Fibroblast of lung (primary cell): ENCODE measurements at regions not wholly inside any gene's neighbourhood (a gene's known extent, or its start where the extent isn't known, plus 50 kb on each side); places are given as distances from the start of the nearest gene placed in this dataset.

Source experiments
- CTCF ChIP-seq, 2 donors: IDR thresholded peaks in 1 of 2; conservative IDR thresholded peaks in 1 of 2; 1 replicate in 1 of 2; 2 replicates in 1 of 2; pipeline ENCODE4 v1.5.1; 2011 to 2012; ENCODE audit warnings: low read length in 2 of 2, control low read depth in 1 of 2, inconsistent platforms in 1 of 2, low read depth in 1 of 2, mild to moderate bottlenecking in 1 of 2
- EZH2 ChIP-seq: IDR thresholded peaks from 2 replicates; pipeline ENCODE4 v1.5.1; 2012; ENCODE audit warnings: low read length, control low read depth, mild to moderate bottlenecking; ENCODE audit errors: missing control alignments

- TF ChIP-seq CTCF (conservative IDR thresholded peaks at IDR 0.05 in 1 of 2, IDR thresholded peaks at IDR 0.05 in 1 of 2; ENCODE audit: low read depth in 1 of 2, low read length in 2 of 2): no peak
- TF ChIP-seq EZH2: no peak
Observed at GRCh38 chr7:18265611-18266281, 229.8 kb upstream of the HDAC9 start.
